Panc1 (cell line): ENCODE measurements at regions not wholly inside any gene's neighbourhood (a gene's known extent, or its start where the extent isn't known, plus 50 kb on each side); places are given as distances from the start of the nearest gene placed in this dataset.

Experiments
- ATAC-seq: fragments of 200-7000 bp; cut with Tn5 transposase; 2 replicates; pipeline ENCODE4 v1.9.1; 2020; ENCODE audit warnings: mild to moderate bottlenecking, moderate library complexity
- BruUV-seq: library from RNA; stranded (reverse); fragments of 400-500 nt; replicated peaks from 2 replicates; lab custom pipeline; 2021; lab: Mats Ljungman, UMichigan
- CTCF ChIA-PET: fragments of 300-600 bp; sonication (Branson Sonifier 250); formaldehyde crosslinking; loops from one replicate; lab custom pipeline; 2022; ENCODE audit warnings: antibody characterized with exemption; lab: Charles Lee
- POLR2A ChIA-PET: fragments of 300-600 bp; sonication (Branson Sonifier 250); formaldehyde crosslinking; loops from one replicate; lab custom pipeline; 2022; ENCODE audit warnings: antibody characterized with exemption; lab: Charles Lee
- DNase-seq: peaks from one replicate; pipeline ENCODE4 v3.0.0-alpha.2; 2010; ENCODE audit warnings: low read depth, low spot score
- H3K27ac ChIP-seq: 2 replicates; pipeline ENCODE4 v1.5.1; 2011; ENCODE audit warnings: mild to moderate bottlenecking, low read length, inconsistent platforms
- H3K27me3 ChIP-seq: fragments of 200-500 bp; sonication (Bioruptor generic); 2 replicates; pipeline ENCODE4 v1.6.0; 2014; ENCODE audit warnings: low read length, inconsistent platforms; ENCODE audit not compliant: control insufficient read depth, insufficient read depth
- H3K36me3 ChIP-seq: fragments of 200-500 bp; sonication (Bioruptor generic); 2 replicates; pipeline ENCODE4 v1.5.1; 2014; ENCODE audit warnings: inconsistent platforms, mild to moderate bottlenecking, low read length, moderate library complexity; ENCODE audit not compliant: control insufficient read depth, insufficient read depth
- H3K4me1 ChIP-seq: 2 replicates; pipeline ENCODE4 v1.5.1; 2011; ENCODE audit warnings: inconsistent platforms, mild to moderate bottlenecking, low read length, moderate library complexity; ENCODE audit not compliant: control insufficient read depth, insufficient read depth
- H3K4me3 ChIP-seq, 2 experiments: 2 replicates each; pipeline ENCODE4 v1.5.1; 2011 to 2012; ENCODE audit warnings: low read depth in 2 of 2, low read length in 2 of 2, mild to moderate bottlenecking in 2 of 2, inconsistent platforms in 1 of 2, moderate library complexity in 1 of 2
- H3K9me3 ChIP-seq: fragments of 200-500 bp; sonication (Bioruptor generic); 2 replicates; pipeline ENCODE4 v1.5.1; 2014; ENCODE audit warnings: low read depth, mild to moderate bottlenecking, inconsistent platforms, low read length, moderate library complexity; ENCODE audit not compliant: control insufficient read depth, insufficient read depth
- POLR2AphosphoS5 ChIP-seq: IDR thresholded peaks from 2 replicates; pipeline ENCODE4 v1.6.1; 2012; ENCODE audit warnings: mild to moderate bottlenecking, low read depth, low read length, moderate library complexity
- SIN3A ChIP-seq: IDR thresholded peaks from 2 replicates; pipeline ENCODE4 v1.6.1; 2012; ENCODE audit warnings: low read depth, mild to moderate bottlenecking, low read length, moderate library complexity, borderline replicate concordance; ENCODE audit not compliant: insufficient read depth
- TCF7L2 ChIP-seq: IDR thresholded peaks from 2 replicates; pipeline ENCODE4 v1.6.1; 2011; ENCODE audit warnings: mild to moderate bottlenecking, low read depth, low read length, inconsistent platforms
- in situ Hi-C: cut with HindIII; loops from 2 replicates; pipeline ENCODE4 v1.10.0; 2016; ENCODE audit warnings: low sequenced_read_pairs, low pct_unique_long_range_greater_than_20kb
- intact Hi-C: fragments of 100-400 bp; cut with micrococcal nuclease; formaldehyde crosslinking; loops from one replicate; pipeline ENCODE4 v1.10.0; 2022; ENCODE audit not compliant: unreplicated experiment
- TF ChIP-seq, protein P1 (sequence below): fragments of 450-650 bp; IDR thresholded peaks from 2 replicates; pipeline ENCODE4 v1.5.1; 2017; ENCODE audit warnings: mild to moderate bottlenecking
- TF ChIP-seq, protein P2 (sequence below), 2 experiments: IDR thresholded peaks; 2 replicates each; pipeline ENCODE4 v1.6.1; 2011 to 2012; ENCODE audit warnings: low read depth in 2 of 2, control low read depth in 1 of 2, low read length in 1 of 2, mild to moderate bottlenecking in 1 of 2, moderate library complexity in 1 of 2; ENCODE audit not compliant: insufficient read depth in 1 of 2

DNA sequence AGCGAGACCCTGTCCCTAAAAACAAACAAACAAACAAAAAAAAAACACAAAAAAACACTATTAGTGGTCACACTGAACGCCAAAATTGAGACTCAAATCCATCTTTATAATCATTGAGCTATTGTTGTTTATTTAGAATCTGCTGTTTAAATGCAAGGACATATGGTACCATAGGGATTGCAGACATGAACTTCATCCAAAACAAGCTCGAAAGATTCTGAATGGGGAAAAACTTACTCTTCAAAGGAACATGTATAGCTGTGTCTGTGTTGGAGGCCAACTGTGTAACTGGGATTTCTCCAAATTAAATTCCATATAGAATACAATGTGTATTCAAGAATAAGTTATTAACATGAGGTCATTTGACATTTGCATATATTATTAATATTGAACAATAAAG is 74.7 kb upstream of the GPR158 start:
- ATAC-seq, result no peak
- H3K4me3 ChIP-seq, result no peak overlapping the region
- BruUV-seq, result no TSS peak
- no peaks in the 10 kb centered on the region for H3K4me1 ChIP-seq
- H3K36me3 ChIP-seq, result no peaks in the 10 kb centered on the region
- POLR2A ChIA-PET, result no interaction called here
- no peak for DNase-seq
- CTCF ChIA-PET, result no interaction called here
- no peaks in the 10 kb centered on the region for H3K27me3 ChIP-seq
- H3K27ac ChIP-seq, result no peak overlapping the region
- TF ChIP-seq POLR2AphosphoS5, result no peak
- TF ChIP-seq, protein P1, sequence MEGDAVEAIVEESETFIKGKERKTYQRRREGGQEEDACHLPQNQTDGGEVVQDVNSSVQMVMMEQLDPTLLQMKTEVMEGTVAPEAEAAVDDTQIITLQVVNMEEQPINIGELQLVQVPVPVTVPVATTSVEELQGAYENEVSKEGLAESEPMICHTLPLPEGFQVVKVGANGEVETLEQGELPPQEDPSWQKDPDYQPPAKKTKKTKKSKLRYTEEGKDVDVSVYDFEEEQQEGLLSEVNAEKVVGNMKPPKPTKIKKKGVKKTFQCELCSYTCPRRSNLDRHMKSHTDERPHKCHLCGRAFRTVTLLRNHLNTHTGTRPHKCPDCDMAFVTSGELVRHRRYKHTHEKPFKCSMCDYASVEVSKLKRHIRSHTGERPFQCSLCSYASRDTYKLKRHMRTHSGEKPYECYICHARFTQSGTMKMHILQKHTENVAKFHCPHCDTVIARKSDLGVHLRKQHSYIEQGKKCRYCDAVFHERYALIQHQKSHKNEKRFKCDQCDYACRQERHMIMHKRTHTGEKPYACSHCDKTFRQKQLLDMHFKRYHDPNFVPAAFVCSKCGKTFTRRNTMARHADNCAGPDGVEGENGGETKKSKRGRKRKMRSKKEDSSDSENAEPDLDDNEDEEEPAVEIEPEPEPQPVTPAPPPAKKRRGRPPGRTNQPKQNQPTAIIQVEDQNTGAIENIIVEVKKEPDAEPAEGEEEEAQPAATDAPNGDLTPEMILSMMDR, result no peak
- TF ChIP-seq, protein P2, sequence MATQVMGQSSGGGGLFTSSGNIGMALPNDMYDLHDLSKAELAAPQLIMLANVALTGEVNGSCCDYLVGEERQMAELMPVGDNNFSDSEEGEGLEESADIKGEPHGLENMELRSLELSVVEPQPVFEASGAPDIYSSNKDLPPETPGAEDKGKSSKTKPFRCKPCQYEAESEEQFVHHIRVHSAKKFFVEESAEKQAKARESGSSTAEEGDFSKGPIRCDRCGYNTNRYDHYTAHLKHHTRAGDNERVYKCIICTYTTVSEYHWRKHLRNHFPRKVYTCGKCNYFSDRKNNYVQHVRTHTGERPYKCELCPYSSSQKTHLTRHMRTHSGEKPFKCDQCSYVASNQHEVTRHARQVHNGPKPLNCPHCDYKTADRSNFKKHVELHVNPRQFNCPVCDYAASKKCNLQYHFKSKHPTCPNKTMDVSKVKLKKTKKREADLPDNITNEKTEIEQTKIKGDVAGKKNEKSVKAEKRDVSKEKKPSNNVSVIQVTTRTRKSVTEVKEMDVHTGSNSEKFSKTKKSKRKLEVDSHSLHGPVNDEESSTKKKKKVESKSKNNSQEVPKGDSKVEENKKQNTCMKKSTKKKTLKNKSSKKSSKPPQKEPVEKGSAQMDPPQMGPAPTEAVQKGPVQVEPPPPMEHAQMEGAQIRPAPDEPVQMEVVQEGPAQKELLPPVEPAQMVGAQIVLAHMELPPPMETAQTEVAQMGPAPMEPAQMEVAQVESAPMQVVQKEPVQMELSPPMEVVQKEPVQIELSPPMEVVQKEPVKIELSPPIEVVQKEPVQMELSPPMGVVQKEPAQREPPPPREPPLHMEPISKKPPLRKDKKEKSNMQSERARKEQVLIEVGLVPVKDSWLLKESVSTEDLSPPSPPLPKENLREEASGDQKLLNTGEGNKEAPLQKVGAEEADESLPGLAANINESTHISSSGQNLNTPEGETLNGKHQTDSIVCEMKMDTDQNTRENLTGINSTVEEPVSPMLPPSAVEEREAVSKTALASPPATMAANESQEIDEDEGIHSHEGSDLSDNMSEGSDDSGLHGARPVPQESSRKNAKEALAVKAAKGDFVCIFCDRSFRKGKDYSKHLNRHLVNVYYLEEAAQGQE (IDR thresholded peaks at IDR 0.05; ENCODE audit: insufficient read depth in 1 of 2, low read depth in 2 of 2, low read length in 1 of 2), result no peak
- TF ChIP-seq SIN3A, result no peak
- no peak for TF ChIP-seq TCF7L2
- H3K9me3 ChIP-seq, result no peaks in the 10 kb centered on the region
- intact Hi-C loops, result no loop called here
- in situ Hi-C loops, result no loop called here

GRCh38 chr10:25101461-25102146 is 73.2 kb upstream of the GPR158 start:
- POLR2A ChIA-PET, result no interaction called here
- ATAC-seq, result no peak
- TF ChIP-seq POLR2AphosphoS5 (no peak), TCF7L2 (no peak), SIN3A (no peak)
- TF ChIP-seq, protein P2 (IDR thresholded peaks at IDR 0.05; ENCODE audit: insufficient read depth in 1 of 2, low read depth in 2 of 2, low read length in 1 of 2), result no peak
- TF ChIP-seq, protein P1, result no peak
- no peaks in the 10 kb centered on the region for H3K36me3 ChIP-seq
- intact Hi-C loops, result no loop called here
- no peak overlapping the region for H3K27ac ChIP-seq
- DNase-seq, result no peak
- in situ Hi-C loops, result no loop called here
- H3K27me3 ChIP-seq, result no peaks in the 10 kb centered on the region
- H3K9me3 ChIP-seq, result no peaks in the 10 kb centered on the region
- H3K4me3 ChIP-seq, result no peak overlapping the region
- H3K4me1 ChIP-seq, result no peaks in the 10 kb centered on the region
- CTCF ChIA-PET, result no interaction called here
- BruUV-seq, result no TSS peak
